Forelimb muscle (tissue), 1 donor: ENCODE measurements at regions not wholly inside any gene's neighbourhood (a gene's known extent, or its start where the extent isn't known, plus 50 kb on each side); places are given as distances from the start of the nearest gene placed in this dataset.
"Not testable (repeated sequence)": the region's sequence is repeated elsewhere in the genome, so short reads cannot be mapped to it uniquely, and the experiment has no call there.

Source experiments
- DNase-seq: peaks from one replicate; pipeline ENCODE4 v3.0.0-alpha.2; 2013; ENCODE audit warnings: low read depth

DNA sequence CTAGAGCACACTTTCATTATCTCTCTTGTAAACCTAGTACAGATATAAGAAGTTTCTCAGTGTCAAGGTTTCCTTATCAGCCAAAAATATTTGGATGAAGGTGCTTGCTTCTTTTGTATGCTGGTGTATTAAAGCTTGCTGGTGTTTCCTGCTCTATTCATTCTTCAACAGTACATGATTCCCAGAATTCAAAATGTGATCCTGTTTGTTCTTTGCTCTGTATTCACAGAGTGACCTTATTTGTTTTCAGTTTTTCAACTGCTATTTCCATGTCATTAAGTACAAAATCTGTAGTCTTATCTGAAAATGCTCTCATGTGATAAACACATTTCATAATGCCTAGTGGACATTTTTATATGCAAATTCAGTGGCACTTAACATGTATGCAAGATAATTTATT, 1185.8 kb downstream of the SUCLG1 start:
- no peak for DNase-seq

DNA sequence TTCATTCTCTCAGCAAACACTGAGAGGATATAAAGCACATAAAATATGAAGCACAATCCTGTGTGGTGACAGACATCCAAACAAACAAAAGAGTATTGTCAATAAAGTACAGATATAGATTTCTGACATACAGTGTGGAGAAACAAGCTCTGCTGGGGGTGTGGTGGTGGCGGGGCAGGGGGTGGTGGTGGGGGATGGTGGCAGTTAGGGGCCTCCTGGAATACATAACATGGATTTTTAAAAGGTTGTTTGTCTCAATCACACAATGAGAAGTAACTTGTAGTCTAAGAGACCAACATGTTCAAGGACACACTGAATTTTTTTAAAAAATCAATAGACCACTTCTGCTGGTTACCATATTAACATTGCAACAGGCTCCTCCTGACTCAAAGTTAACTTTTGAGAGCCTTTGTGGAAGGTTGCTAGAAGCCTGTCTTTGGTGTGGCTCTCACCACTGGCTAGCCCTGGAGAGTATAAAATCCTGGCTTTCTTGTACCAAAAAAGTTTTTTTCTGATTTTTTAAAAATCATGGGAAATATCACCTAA, 1197.4 kb downstream of the SUCLG1 start:
- DNase-seq: no peak

DNA sequence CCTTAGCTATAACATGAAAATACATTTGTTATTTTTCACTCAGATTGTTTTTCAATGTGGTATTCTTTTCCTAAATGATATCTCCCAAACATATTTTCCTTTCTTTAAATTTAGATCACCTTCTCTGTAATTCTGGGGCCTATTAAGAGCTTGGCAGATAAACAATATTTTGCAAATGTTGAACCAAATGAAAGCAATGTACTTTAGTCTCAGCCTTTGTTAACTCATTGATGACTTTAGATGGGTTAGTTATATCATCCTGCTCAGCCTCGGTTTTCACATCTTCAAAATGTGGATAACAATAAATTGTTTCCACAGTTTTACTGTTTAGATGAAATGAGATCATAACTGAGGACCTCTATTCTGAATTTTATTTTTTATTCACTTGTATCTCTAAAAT, 1205.2 kb downstream of the SUCLG1 start:
- DNase-seq: no peak

DNA sequence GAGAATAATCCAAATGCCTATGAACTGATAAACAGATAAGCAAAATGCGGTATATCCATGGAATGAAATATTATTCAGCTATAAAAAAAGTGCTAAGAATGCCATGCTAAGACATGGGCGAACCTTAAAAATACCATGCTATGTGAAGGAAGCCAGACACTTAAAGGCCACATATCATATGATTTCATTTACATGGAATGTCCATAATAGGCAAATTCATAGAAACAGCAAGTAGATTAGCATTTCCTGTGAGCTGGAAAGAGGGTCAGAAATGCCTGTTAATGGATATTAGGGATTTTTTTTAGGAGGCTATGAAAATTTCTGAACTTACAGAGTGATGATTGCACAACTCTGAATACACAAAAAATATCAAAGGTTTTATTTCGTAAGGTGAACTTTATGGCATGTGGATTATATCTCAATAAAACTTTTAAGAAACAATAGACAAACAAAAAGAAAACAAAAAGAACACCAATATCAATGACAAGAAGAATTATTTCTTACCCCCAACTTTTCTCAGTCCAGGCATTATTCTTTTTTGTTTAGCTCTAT, 1207.7 kb downstream of the SUCLG1 start:
- DNase-seq: no peak

DNA sequence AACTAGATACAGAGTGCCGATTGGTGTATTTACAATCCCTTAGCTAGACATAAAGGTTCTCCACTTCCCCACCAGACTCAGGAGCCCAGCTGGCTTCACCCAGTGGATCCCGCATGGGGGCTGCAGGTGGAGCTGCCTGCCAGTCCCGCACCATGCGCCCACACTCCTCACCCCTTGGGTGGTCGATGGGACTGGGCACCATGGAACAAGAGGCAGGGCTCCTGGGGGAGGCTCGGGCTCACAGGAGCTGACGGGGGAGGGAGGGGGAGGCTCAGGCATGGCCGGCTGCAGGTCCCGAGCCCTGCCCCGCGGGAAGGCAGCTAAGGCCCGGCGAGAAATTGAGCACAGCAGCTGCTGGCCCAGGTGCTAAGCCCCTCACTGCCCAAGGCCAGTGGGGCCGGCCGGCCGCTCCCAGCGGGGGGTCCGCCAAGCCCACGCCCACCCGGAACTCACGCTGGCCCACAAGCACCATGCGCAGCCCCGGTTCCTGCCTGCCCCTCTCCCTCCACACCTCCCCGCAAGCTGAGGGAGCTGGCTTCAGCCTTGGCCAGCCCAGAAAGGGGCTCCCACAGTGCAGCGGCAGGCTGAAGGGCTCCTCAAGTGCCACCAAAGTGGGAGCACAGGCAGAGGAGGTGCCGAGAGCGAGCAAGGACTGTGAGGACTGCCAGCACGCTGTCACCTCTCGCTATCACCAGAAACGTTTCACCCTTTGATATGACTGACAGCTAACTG, 1213.1 kb downstream of the SUCLG1 start:
- DNase-seq: not testable (repeated sequence)

DNA sequence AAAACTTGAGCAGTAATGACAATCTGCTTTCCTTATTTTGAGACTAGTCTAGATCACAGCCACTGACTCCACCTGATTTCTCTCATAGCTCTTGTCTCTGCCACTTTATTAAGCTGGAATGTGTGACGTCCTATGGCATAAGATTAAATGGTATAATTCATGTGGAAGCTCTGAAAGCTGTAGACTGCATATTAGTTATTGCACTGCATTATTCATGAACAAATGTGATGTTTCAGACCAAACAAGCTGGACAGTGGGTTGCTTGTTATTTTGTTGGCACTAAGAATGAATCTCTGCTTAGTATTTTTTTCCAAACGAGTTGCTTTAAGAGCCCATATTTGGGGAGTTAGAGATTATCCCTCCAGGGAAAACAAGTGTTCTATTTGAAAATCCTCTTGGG, 1218.5 kb downstream of the SUCLG1 start:
- DNase-seq: no peak

DNA sequence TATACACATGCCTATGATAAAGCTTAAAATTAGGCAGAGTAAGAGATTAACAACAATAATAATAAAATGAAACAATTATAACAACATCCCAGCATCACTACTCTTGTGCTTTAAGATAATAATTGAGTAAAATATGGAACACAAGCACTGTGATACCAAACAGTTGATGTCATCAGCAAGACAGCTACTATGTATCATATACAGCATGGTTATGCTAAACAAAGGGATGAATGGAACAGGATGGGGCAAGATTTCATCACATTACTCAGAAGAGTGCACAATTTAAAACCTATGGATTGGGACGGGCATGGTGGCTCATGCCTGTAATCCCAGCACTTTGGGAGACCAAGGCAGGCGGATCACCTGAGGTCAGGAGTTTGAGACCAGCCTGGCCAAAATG, 1221.0 kb downstream of the SUCLG1 start:
- no peak for DNase-seq

DNA sequence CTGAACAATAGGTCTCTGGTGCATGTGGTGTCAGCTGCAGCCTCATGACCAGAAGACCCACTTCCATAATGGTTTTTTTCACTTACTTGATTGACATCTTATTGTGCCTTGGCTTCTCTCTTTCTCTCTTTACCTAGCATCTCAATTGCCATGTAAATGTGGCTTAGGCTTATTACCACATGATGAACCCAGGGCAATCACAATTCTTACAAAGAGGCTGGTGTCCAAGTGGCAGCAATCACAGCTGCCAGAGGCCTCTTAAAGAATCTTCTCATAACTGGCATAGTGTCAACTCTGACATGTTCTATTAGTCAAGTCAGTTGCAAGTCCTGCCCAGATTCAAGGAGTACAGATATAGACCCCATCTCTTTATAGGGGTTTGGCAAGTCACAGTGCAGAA, 1224.8 kb downstream of the SUCLG1 start:
- no peak for DNase-seq

DNA sequence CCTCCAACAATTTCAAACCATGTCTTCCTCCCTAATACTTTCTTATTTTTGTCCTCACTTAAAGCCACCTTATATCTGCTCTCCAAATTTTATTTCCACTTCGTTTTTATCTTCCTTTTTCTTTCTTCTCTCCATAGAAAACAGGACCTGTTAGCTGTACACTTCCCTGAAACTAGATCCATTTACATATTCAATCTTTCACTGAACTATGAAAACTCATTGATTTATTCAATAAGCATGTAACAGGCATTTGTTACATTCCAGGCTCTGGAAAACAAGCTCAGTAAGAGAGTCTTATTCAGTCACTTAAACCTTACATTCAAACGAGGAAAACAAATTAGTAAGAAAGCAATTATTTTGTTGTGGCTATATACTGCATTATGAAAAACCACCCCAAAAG, 1225.3 kb downstream of the SUCLG1 start:
- DNase-seq: no peak

DNA sequence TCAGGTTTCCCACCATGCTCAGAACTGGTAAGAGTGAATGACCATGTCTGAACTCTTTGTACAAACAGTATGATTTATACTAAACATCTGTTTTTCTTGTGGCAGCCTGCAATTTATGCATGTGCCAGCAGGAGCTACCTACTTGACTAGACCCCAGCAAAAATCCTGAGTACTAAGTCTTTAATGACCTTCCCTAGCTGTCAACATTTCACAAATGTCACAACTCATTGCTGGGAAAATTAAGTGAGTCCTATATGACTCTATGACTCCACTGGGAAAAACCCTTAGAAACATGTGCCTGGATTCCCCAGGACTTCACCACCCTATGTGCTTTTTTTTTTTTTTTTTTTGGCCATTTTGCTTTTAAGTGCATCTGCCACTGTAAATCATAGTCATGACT, 1225.8 kb downstream of the SUCLG1 start:
- DNase-seq: no peak

DNA sequence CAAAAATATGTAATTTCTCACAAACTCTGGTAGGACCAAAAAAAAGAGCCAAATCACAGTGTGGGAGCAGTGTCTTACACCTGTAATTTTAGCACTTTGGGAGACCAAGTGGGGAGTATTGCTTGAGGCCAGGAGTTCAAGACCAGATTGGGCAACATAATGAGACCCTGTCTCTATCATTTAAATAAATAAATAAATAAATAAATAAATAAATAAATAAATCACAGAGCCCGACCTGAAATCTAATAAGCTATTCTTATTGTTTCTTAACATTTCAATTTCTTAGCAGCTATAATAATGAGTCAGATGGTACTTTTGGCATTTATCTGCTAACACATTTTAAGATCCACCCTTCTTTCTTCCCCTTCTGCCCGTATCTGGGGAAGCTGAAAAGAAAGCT, 1229.6 kb downstream of the SUCLG1 start:
- no peak for DNase-seq

DNA sequence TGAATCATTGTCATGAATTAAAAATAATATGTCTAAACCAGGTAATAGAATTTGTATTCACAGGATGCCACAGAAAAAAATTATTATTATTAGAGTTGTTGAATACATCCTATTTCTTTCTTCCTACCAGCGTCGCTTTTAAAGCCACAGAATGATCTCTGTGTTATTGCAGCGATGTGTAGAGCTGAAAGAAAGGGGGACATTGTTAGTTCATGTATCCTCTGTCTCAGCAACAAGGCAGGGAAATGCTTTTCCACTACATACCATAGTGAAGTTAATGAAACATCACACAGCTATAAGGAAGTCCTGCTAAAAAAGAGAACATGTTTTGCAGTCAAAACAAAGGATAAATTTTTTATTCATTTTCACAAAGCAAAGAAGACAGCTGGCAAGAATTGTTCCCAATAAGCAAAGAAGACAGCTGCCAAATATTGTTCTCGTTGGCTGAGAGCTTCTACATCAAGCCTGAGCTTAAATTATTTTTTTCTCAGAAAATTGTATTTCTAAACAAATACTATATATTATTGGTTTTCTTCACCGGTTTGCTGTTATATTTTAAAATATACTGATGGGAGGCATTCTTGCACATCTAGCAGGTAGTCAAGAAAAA, 1234.4 kb downstream of the SUCLG1 start:
- no peak for DNase-seq

DNA sequence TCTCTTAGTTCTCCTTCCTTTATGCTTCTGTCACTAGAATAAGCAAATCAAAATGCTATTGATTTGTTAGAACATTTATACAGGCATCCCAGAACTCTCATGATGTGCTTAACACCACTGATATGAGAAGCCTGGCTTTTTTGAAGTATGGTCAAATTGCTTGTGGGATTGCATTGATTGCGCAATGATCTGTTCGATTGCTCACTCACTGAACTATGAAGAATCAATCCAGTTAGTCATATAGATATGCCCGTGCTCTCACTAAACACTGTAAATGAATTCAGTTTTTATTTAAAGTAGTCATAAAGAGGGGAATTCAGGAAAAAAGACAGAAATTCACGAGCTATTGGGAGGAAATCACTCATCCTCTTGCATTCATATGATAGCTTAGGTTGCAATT, 1237.8 kb downstream of the SUCLG1 start:
- DNase-seq: no peak

DNA sequence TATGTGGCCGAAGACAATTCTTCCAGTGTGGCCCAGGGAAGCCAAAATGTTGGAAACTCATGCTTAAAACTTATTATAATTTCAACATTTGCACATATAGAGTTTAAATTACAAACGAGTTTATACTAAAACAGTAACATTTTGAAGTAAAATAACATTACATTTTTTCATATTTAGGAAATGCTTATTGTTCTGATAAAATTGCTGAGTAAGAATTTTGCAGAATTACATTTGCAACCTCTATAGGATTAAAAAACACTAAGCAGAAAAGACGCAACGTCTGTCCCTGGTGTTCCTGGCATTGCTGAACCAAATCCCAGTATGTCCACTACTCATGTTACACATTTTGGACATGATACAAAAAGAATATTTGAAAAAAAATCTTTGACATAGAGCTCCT, 1241.2 kb downstream of the SUCLG1 start:
- no peak for DNase-seq

DNA sequence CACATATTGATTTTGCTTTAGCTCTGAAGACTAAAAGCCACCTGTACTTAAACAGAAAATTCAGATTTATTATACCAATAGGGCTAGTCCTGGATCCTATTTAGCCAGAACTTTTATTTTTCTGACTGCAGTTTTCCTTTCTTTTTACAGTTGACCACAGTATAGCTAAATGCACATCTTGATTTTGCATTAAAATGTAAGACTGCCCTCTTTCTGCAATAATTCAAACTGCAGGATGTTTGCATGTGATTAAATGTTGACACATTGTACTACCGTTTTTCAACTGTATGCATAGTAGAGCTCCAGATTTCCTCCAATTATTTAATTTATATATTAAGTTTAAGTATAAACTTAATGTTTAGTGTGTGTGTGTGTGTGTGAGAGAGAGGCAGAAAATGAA, 1262.9 kb downstream of the SUCLG1 start:
- DNase-seq: peak; percentile 17

DNA sequence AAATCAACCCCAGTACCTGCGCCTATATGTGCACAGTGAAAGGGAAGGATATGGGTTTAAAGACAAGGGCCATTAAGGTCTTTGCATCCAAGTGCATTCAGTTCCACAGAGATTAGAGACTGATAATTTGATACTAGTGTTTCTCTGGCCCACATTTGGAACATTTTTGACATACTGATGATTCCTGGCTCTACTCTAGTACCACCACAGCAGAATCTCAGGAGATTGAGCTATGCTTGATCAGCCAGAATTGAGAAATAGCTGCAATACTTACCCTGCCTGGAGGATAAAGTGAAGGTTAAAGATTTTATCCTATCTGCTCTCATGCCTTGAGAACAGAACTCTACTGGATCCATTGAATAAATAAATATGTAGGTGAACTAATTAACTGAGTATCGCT, 1267.8 kb downstream of the SUCLG1 start:
- no peak for DNase-seq

DNA sequence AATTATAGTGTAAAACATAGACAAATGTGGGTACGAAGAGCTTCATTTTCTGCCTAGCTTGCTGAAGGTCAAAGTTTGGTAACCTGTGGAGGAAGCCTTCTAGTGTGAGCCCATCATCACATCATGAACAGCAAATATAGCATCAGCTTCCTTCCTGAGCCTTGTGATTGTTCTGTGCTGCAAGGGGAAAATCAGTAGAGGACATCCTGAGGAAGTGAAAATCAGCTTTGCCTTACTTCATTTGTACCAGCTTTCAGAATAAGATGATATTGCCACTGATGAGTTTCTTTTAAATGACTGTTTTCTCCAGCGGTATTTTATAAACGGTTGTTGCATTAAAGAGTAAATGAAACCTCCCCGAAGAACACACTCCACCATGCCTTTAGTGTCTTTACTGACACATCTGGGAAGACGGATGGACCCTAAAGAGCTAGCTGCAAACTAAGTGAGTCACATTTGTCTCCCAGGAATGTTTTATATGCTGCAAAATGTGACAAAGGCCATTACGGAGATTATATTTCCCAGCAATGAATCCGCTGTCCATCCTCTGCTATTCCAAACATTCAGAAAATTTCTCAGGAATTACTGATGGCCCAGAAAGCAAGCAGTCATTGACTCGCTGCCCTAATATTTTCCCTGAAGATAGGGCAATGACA, 1272.8 kb downstream of the SUCLG1 start:
- DNase-seq: no peak

DNA sequence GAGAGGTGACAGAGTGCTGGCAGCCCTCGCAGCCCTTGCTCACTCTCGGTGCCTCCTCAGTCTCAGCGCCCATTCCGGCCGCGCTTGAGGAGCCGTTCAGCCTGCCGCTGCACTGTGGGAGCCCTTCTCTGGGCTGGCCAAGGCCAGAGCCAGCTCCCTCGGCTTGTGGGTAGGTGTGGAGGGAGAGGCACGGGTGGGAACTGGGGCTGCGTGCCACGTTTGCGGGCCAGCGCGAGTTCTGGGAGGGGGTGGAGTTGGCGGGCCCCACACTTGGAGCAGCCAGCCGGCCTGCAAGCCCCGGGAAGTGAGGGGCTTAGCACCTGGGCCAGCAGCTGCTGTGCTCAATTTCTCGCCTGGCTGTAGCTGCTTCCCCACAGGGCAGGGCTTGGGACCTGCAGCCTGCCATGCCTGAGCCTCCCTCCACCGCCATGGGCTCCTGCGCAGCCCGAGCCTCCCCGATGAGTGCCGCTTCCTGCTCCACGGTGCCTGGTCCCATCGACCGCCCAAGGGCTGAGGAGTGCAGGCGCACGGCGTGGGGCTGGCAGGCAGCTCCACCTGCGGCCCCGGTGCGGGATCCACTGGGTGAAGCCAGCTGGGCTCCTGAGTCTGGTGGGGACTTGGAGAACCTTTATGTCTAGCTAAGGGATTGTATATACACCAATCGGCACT, 1278.1 kb downstream of the SUCLG1 start:
- DNase-seq: not testable (repeated sequence)

DNA sequence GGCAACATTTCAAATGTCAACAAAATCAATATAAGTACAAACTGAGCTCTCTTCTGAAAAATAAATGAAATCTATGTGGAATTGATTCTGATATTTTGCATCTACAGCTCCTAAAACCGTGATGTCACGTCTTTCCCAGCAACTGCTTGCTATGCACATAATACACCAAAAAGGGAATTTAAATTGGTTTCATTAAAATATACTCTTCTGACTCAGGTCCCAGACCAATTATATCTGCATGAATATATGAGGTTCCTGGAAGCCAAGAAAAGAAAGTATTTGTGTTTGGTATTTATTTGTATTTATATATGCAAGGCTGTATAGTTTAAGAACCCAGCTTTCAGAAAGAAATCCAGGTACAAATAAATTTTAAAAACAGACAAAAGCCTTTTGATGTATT, 1282.5 kb downstream of the SUCLG1 start:
- DNase-seq: no peak

DNA sequence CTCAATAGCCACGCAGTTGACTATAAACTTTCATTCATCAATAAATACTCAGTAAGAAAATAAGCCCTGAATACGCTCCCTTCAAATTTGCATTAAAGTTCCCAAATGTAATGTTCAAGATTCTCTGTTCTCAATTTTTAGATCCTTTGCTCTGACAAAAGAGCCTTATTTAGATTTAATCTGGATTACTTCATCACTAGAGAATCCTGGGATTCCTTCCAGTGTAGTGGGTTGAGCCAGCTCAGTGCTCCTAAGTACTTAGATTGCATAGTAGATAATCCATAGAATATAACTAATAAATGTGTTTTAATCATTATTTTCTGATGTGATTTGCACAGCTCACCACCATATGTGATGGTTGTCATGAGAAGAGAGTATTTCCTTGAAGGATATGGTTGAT, 1286.2 kb downstream of the SUCLG1 start:
- DNase-seq: no peak

DNA sequence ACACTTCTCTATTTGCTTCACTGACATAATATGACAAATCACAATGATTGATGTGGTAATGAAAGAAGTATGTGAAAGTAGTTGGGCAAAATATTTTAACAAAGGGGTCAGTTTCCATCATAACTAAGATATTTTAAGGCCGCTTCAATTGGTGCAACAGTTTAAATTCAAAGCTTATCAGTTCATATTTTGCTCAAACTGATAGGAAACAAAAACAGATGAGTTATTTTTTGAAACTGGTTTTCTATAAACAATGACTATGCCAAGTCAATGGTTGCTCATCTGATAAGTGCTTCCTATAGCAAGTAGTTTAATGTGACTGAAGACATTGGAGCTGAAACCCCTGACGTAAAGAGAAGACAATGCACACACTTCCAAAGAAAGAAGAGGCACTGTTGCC, 1290.7 kb downstream of the SUCLG1 start:
- DNase-seq: no peak

DNA sequence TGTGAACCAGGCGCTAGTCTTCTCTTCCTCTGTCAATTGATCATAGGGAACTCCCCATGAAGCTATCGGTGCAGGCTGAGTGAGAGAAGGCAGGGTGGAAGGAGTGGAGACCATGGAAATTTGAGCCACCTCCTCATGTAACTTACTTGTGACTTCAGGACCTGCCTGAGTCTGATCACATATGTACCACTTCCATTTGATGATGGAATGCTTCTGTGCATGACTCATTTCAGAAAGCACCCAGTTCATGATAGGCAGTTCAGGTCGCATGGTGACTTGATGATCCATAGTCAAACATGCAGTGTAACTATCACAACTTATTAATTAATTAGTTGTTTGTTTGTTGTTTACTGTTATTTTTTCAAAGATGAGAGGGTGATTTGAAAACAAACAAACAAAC, 1296.7 kb downstream of the SUCLG1 start:
- DNase-seq: no peak
